Transverse colon (tissue), 3 donors: ENCODE measurements at regions not wholly inside any gene's neighbourhood (a gene's known extent, or its start where the extent isn't known, plus 50 kb on each side); places are given as distances from the start of the nearest gene placed in this dataset.

Experiments used
- EP300 ChIP-seq: sonication (generic); formaldehyde crosslinking; IDR thresholded peaks from one replicate; pipeline ENCODE4 v1.6.1; 2017; ENCODE audit warnings: antibody characterized with exemption, low read depth
- POLR2AphosphoS5 ChIP-seq, 3 donors: sonication (generic); formaldehyde crosslinking; IDR thresholded peaks; one replicate each; pipeline ENCODE4 v1.6.1; 2016; ENCODE audit warnings: antibody characterized with exemption in 3 of 3

- TF ChIP-seq POLR2AphosphoS5 (IDR thresholded peaks at IDR 0.05) (no peak), EP300 (no peak)
These were observed 162.3 kb upstream of the ZSWIM2 start for GRCh38 chr2:187011206-187011832.
